Effector memory CD4-positive, alpha-beta T cell (primary cell): ENCODE measurements at regions not wholly inside any gene's neighbourhood (a gene's known extent, or its start where the extent isn't known, plus 50 kb on each side); places are given as distances from the start of the nearest gene placed in this dataset.
"Not testable (repeated sequence)": the region's sequence is repeated elsewhere in the genome, so short reads cannot be mapped to it uniquely, and the experiment has no call there.

Source experiments
- DNase-seq, 3 donors: peaks; one replicate each; pipeline ENCODE4 v3.0.0-alpha.2; 2020
- H3K27ac ChIP-seq: 2 replicates; pipeline ENCODE4 v1.7.0; 2013; ENCODE audit warnings: mild to moderate bottlenecking, low read length, moderate library complexity; ENCODE audit not compliant: insufficient read depth, poor library complexity, severe bottlenecking
- H3K27me3 ChIP-seq: replicated peaks from 2 replicates; pipeline ENCODE4 v1.7.0; 2013; ENCODE audit warnings: mild to moderate bottlenecking, low read length; ENCODE audit not compliant: insufficient read depth, control insufficient read depth, poor library complexity, severe bottlenecking
- H3K36me3 ChIP-seq: 2 replicates; pipeline ENCODE4 v1.7.0; 2013; ENCODE audit warnings: mild to moderate bottlenecking, low read length, moderate library complexity; ENCODE audit not compliant: control insufficient read depth, insufficient read depth
- H3K4me1 ChIP-seq: 2 replicates; pipeline ENCODE4 v1.7.0; 2013; ENCODE audit warnings: low read length, mild to moderate bottlenecking; ENCODE audit not compliant: control insufficient read depth, insufficient read depth, poor library complexity, severe bottlenecking
- H3K4me3 ChIP-seq: 2 replicates; pipeline ENCODE4 v1.7.0; 2013; ENCODE audit warnings: low read length, low read depth, mild to moderate bottlenecking; ENCODE audit not compliant: insufficient read depth, poor library complexity, severe bottlenecking
- H3K9me3 ChIP-seq: 2 replicates; pipeline ENCODE4 v1.7.0; 2013; ENCODE audit warnings: mild to moderate bottlenecking, low read length, moderate library complexity; ENCODE audit not compliant: control insufficient read depth

GRCh38 chr12:9415898-9416297 lies 191.8 kb downstream of the KLRB1 start:
- H3K9me3 ChIP-seq, DNase-seq, H3K27me3 ChIP-seq, H3K4me3 ChIP-seq, H3K36me3 ChIP-seq, H3K4me1 ChIP-seq, H3K27ac ChIP-seq: not testable (repeated sequence)

GRCh38 chr12:9413862-9414261 lies 193.9 kb downstream of the KLRB1 start:
- DNase-seq, H3K4me1 ChIP-seq, H3K27me3 ChIP-seq: not testable (repeated sequence)

GRCh38 chr12:9412459-9412858 lies 195.3 kb downstream of the KLRB1 start:
- not testable (repeated sequence) for H3K27me3 ChIP-seq, H3K27ac ChIP-seq, H3K36me3 ChIP-seq, DNase-seq, H3K9me3 ChIP-seq, H3K4me1 ChIP-seq, H3K4me3 ChIP-seq

More at GRCh38 chr12:9413862-9414261, 193.9 kb downstream of the KLRB1 start:
- not testable (repeated sequence) for H3K9me3 ChIP-seq, H3K36me3 ChIP-seq, H3K4me3 ChIP-seq, H3K27ac ChIP-seq

- not testable (repeated sequence) for H3K4me1 ChIP-seq
Measured at GRCh38 chr12:9411616-9412268, 196.0 kb downstream of the KLRB1 start.

GRCh38 chr12:9407425-9407748 lies 199.2 kb upstream of the PZP start:
- H3K27ac ChIP-seq, H3K36me3 ChIP-seq, H3K4me3 ChIP-seq: not testable (repeated sequence)

More at GRCh38 chr12:9411616-9412268, 196.0 kb downstream of the KLRB1 start:
- H3K27ac ChIP-seq, DNase-seq, H3K27me3 ChIP-seq, H3K4me3 ChIP-seq, H3K9me3 ChIP-seq, H3K36me3 ChIP-seq: not testable (repeated sequence)

GRCh38 chr12:9406564-9407424 lies 198.6 kb upstream of the PZP start:
- H3K27ac ChIP-seq: no peak overlapping the region
- no peaks in the 10 kb centered on the region for H3K36me3 ChIP-seq
- no peak for DNase-seq
- H3K4me1 ChIP-seq: no peaks in the 10 kb centered on the region
- H3K27me3 ChIP-seq: no peaks in the 10 kb centered on the region
- no peaks in the 10 kb centered on the region for H3K9me3 ChIP-seq
- H3K4me3 ChIP-seq: no peak overlapping the region

More at GRCh38 chr12:9407425-9407748, 199.2 kb upstream of the PZP start:
- not testable (repeated sequence) for DNase-seq, H3K27me3 ChIP-seq, H3K4me1 ChIP-seq, H3K9me3 ChIP-seq

GRCh38 chr12:9405886-9406563 lies 197.8 kb upstream of the PZP start:
- no peak overlapping the region for H3K4me3 ChIP-seq
- no peaks in the 10 kb centered on the region for H3K9me3 ChIP-seq
- H3K27me3 ChIP-seq: no peaks in the 10 kb centered on the region
- H3K4me1 ChIP-seq: no peaks in the 10 kb centered on the region
- no peak overlapping the region for H3K27ac ChIP-seq
- DNase-seq: no peak
- H3K36me3 ChIP-seq: no peaks in the 10 kb centered on the region

- Histone ChIP-seq H3K9me3 (no peaks in the 10 kb centered on the region), H3K27ac (no peak overlapping the region), H3K27me3 (no peaks in the 10 kb centered on the region), H3K4me3 (no peak overlapping the region), H3K4me1 (no peaks in the 10 kb centered on the region), H3K36me3 (no peaks in the 10 kb centered on the region)
- no peak for DNase-seq
Measured at GRCh38 chr12:9404469-9405260, 196.5 kb upstream of the PZP start.

- Histone ChIP-seq H3K4me3 (no peak overlapping the region), H3K27ac (no peak overlapping the region), H3K4me1 (no peaks in the 10 kb centered on the region), H3K9me3 (no peaks in the 10 kb centered on the region), H3K27me3 (no peaks in the 10 kb centered on the region), H3K36me3 (no peaks in the 10 kb centered on the region)
- DNase-seq: no peak
Measured at GRCh38 chr12:9404031-9404430, 195.8 kb upstream of the PZP start.
